GM18498 (cell line): ENCODE measurements at regions not wholly inside any gene's neighbourhood (a gene's known extent, or its start where the extent isn't known, plus 50 kb on each side); places are given as distances from the start of the nearest gene placed in this dataset.

Experiments
- ATAC-seq: cut with Tn5 transposase; IDR thresholded peaks from one replicate; pipeline ENCODE4 v1.9.1; 2021; ENCODE audit warnings: mild to moderate bottlenecking, moderate library complexity; ENCODE audit not compliant: unreplicated experiment

DNA sequence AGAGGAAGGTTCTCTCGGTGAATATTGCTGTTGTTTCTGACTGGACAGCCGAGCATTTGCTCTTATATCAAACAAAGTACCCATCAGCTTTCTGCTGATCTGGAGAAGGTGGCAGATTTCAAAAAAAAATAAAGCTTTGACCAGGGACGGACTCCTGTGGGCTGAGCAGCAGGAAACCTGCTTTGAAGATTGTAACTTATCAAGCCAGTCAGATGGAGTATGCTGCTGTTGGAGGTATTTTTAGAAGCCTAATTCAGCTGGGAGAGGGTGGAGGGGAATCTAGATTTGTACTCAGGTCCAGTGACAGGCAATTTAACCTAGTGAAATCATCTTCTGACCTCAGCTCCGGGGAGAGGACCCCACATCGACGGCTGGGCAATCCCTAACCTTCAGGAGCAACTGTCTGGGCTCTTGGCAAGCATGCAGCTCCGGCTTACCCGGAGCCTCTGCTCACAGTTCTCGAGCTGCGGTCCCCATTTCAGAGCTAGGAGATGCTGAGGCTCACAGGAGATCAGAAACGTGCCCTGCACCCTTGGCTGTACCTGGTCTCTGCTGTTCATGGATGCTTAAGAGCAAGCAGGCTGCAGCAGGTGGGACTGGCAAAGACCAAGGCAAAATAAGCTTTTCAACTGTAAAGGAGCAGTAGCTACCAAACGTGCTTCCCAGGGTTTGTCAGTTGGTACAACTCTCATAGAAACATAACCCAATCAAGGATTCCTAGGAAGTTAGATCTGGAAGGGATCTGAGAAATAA is 89.3 kb upstream of the ST8SIA2 start:
- ATAC-seq, result no peak

DNA sequence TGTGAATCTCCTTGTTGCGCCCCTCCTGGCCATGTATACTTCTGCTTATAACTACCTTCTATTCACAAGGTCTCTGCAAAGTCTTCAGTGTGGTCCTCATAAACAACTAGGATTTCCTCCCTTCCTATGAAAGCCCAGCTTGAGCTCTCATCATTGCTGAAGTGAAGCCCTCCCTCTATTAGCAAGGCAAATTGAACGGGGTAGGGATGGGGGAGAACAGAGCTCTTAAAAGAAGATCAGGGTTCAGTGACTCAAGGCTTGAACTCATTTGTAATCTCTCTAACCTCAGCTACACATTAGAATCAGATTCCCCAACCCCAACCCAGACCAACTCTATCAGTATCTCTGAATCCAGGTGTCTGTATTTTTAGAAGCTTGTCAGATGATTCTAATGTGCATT is 88.3 kb upstream of the ST8SIA2 start:
- ATAC-seq, result no peak

DNA sequence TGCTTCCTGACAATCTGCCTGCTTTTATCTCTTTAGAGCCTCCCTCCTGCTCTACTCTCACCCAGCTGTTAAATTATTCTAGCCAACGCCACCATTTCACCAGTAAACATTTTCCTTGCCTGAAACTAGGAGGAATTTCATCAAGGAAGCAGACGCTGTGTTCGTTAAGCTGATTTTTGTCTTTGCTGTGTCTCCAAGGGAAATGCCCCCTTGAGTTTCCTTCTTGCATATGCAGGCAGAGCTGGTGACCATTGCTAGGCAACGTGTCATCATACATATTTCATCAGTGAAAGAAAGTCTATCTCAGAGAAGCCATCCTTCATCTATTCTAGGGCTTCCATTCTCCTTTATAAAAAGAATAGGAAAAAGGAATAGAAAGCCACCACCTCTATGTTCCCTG is 87.0 kb upstream of the ST8SIA2 start:
- ATAC-seq, result no peak

DNA sequence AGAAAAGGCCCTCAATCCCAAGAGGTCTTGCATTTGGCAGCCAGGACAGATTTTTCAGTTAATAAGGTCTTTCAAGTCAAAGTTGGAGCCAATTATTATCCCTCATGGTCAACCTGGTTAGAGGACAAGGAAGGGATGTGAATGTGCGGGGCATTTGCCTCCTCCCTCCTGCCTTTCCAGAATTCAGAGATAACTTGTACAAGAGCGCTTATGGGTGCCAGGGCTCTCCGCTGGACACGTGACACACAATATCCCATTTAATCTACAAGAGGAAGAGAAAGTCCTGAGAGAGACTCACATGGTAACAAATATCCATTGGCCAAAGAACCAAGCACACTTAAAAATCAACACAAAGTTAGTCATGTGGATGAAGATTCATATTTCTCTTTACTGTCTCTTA is 78.5 kb upstream of the ST8SIA2 start:
- no peak for ATAC-seq

DNA sequence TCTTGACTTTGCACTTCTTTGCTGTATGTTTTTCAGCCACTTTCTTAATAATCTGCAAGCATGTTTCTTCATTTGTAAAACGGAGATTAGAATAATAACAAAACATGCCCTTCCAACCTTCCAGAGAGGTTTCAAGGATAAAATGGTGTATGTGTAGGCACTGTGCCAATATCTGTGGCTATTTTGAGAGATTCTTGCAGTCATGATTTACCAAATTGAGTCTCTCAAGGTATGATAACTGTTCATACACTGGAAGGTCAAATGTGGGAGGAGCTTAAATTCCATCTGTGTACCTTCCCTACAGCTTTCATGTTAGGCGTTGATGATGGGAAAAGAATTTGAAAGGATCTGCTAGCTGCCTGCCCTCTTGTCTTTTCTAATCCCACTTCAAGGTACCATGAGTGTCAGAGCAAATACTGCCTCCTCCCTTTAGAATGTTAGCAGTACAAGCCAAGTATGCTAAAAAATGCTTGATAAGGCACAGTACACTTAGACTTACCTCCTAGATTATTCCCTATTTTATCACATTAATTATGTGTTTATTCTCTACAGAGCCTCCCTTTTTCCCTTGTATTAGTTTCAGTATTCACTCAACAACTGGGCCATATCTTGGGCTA is 78.0 kb upstream of the ST8SIA2 start:
- no peak for ATAC-seq

DNA sequence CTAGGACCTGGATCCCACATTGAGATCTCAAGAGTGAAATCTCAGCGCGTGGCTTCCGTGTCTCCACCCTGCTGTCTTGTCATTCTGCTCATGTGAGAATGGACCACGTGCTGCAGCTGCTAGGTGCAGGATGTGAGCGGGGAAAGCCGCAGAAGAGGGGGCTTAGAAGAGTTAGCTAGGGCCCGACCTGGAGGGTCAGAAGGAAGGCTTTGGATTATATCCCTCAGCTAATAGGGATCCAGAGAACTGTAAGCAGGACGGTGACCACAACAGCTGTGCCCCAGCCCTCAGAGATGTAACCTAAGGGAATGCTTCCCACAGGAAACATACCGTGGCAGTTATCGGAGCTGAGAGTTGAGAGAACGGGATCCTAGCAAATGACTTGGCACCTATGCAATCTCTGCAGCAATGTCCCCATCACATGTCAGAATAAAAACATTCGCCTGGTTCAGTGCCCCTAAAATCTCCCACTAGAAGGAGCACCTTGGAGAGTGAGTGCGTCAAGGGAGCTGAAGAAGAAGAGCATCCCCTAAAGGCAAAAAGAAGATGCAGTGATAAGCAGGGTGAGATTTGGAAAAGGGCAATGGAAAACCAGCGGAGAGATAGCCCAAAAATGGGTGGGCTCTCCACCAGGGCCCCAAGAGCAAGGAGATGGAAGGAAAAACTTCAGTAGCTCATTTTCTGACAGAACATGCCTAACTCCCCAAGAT is 76.9 kb upstream of the ST8SIA2 start:
- ATAC-seq, result no peak

DNA sequence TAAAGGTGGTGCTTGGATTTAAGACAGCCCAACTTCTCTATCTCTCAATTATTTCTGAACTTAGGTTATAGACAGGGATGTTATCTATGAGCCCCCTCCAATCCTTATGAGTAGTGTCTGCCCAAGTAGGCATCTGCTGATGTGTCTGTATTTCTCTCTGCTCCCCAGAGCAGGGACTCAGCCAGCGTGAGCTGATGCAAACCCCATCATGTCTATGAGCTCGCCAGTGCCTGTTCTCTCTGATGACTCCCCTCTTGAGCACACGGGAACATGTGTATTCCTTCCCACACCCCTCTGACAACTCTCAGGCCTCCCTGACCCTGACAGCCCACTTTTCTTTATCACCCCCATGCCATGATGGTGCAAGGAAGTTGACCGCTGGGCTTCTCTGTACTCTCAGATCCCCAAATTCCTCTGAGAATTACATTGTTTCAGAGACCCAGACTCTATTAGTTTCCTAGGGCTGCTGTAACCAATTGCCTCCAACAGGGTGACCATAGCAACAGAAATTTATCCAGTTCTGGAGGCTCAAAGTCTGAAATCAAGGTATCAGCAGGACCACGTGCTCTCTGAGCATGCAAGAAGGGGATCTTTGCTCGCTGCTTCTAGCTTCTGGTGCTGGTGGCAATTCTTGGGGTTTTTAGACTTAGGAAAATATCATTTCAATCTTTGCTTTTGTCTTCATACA is 73.5 kb upstream of the ST8SIA2 start:
- ATAC-seq, result no peak

DNA sequence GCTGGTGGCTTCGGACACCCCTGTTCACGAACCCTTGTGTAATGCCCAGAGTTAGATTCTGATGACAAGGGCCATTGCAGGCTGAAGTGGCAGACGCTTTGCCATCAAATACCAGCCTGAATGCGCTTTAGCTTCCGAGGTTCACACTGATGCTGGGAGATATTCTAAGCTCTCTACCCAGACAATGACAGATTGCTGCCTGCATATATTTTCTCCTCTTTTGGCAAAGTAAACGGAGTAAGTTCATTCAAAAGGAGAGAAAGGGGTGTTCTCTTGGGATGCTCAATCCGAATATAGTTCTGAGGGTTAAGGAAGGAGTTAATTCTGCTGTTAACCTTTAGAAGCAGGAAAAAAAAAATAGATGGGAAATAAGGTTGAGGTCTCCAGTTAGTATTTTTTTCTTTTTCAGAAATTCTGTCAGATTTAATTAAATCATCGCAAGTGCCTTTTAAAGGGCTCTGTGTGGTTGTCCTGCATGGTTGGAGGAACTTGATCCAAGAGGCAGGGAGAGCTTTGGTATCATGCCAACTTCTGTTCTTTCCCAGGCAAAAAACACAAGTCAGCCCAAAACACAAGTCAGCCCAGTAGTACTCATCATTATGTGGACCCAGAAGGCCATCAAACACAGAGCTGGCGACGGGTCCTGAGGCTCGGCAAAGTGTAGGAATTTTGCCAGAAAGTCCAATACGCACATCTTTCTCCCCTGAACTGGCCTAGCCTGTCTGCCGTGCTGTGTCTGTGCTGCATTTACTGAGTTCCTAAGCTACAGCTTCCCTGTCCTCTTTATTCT is 70.9 kb upstream of the ST8SIA2 start:
- no peak for ATAC-seq

DNA sequence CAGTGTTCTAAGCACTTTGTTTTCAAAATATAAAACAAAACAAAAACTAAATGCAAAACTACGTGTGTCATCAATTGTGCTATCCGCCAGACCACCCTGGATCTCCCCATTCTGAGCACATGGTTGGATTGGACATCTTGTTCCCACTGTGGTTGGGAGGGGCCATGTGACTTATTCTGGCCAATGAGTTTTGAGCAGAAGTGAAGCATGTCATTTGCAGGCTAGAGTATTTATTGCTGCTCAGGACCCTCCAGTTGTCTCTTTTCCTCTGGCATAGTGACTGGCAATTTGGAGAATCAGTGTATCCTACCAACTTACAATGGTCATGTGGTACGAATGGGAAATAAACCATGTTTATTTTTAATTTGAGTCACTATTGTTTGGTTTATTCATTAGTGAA is 70.2 kb upstream of the ST8SIA2 start:
- no peak for ATAC-seq

DNA sequence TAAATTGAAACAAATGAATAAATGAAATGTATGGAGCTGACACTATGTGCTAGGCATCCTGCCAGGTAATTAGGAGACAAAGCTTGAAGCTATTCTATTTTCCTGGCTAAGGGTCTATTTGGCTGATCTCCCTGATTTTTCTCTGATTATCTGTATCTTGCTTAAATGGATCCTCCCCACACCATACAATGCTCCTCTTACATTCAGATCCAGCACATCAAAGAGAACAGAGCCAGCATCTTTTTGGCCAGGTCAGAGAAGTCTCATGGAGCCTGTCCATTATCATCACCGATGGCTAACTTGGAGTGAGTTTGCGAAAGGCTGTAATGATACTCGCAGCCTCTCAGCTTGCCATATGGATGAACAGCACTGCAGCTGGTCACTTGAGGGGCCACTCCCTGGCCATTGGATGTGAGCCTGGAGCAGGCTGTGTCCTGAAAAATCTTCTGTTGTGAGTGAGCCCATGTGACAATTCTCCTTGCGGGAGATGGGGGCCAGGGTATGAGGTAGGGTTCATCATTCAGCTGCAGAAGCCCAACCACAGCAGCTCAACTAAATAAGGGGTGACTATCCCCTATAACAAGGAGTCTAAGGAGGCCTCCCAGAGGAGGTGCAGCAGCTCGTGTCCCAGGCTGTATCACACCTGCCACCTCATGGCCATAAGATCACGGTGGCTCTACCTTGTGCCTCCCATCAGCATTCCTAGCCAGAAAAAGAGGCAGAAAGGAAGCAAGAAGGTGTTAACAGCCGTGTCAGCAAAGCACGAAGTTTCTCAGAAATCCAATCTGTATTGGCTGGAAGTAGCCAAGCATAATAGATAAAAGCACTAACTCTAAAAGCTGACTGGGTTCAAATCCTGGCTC is 69.3 kb upstream of the ST8SIA2 start:
- no peak for ATAC-seq

DNA sequence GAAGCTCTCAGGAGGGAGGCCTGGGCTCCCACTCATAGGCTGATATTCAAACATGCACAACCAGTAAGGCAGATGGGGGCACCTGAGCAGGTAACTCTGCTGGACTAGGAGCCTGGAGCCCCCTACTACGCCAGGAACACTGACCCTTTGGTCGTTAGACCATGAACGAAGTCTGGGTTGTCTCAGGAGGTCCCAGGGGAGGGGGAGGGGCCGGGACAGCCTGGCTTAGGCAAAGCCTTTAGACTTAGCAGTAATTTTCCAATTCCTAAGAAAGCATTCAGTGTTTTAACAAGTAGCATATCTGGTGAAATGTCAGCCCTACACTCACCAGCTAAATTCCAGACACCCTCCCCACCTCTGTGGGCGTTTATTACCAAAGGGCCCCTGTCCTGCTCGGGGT is 67.4 kb upstream of the ST8SIA2 start:
- no peak for ATAC-seq

DNA sequence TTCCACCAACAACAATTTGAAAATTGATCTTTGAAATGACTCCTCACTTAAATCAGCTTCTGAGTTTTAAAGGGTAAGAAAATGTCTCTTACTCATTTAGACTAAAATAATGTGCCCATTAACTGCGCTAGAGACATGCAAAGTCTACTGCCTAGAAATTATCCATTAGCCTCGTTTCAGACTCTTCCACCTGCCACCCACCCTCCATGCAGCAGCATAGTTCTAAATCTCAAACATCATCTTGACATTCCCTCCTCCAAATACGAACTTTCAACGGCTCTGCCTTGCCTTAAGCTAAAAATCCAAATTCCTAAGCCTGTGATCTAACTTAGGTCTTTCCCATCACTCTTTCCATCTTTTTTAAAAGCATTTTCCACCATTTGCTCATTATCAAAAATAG is 66.6 kb upstream of the ST8SIA2 start:
- no peak for ATAC-seq

DNA sequence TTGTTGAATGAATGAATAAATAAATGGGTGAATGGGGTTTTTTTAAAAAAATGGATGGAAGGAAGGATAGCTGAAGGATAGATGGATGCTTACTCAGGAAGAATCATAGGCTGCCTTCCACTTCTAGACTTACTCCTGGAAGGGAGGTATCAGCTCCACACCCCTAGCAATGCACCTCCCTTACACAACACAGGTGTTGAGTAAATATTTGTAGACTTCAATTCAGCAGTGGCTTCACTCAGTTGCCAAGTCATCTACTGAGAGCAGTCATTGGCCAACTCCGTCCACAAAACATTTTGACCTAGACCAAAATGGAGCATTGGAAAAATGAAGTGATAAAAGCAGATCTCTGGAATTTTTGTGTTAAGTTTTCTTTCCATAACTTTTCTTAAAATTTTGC is 65.5 kb upstream of the ST8SIA2 start:
- ATAC-seq, result no peak

DNA sequence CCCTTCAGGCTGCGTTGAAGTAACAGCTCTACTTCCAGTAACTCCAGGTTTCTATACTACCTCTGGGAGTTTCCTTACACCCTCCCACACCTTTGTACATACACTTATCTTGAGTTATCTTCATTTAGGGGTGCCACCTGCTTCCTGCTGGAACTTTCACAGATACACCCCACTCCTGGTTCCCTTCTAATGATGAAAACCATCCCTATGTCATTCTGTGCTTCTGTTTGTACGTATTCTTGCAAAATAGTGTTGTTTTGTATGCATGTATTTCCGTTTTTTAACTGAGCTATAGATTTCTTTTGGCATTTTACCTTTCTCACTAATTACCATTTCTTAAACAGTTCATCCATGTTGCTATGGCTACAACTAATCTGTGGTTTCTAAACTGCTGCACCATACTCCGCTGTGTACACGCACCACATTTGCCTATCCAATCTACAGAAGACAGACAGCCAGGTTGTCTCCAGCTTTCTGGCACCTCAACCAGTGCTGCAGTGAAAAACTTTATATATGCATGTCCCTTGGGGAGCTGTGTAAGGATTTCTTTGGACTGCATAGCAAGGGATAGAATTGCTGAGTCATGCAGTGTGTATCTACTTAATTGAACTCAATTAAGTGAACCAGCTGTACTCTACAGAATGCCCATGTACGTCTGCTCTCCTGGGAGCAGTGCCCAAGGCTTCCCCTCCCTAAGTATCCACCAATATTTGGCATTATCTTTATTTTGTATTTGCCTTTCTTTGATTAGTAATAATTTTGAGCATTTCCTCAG is 61.4 kb upstream of the ST8SIA2 start:
- no peak for ATAC-seq

DNA sequence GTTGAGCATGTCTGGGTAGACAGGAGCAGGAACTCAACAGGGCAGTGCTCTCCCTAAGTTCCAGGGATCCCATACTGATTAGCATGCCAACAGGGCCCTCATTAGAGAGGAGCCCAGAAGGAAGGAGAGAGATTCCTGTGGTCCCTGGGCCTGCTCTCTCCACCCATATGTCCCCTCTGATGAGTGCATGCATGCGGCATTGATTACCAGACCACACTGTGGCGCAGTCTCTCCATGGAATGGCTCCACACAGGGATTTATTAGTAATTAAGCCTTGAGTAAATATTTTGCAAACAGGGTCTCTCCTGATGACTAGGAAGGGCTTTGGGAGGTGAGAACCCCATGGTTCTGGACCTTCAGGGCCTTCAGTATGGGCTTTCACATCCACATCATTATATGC is 60.0 kb upstream of the ST8SIA2 start:
- no peak for ATAC-seq

DNA sequence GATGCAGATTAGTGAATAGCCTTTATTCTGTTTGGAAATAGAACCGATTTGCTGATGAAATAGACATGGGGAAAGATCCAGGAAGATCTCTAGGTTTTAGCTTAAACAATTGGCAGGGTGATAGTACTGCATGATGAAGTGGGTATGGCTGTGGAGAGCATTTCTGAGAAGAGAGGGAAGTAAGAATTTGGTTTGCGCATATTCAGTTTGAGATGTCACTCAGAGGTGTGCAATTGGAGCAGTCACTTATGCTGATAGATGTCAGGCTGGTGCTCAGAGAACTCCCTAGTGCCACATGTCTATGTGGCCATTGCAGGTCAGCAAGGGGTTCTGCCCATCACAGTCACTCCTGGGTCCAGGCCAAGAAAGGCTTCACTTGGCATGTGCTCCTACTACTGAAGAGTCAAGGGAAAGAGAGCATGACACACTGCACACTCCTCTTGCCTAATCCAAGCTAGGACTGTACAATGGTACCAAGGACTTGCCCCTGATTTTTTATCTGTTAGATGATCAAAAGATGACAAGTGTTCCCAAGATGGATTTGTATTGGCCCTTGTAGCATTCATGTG is 57.2 kb upstream of the ST8SIA2 start:
- ATAC-seq, result no peak

DNA sequence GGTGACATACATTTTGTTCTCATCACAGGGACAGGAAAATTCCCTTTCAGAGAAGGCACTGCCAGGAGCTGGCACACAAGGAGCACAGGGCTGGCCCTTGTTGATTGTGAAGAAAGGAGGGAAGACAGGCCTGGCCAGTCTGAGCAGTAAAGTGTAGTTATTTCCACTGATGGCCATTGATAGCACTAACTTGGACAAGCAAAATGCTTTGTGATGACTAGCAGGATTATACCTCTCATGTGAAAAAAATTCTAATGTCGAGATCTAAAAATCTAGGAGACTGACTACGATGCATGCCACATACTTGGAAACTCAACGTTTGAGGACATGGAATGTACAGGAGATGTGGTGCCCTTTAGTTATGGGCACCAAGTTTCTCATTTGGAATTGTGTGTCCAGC is 54.3 kb upstream of the ST8SIA2 start:
- no peak for ATAC-seq
